ENCODE measurements at regions not wholly inside any gene's neighbourhood (a gene's known extent, or its start where the extent isn't known, plus 50 kb on each side); places are given as distances from the start of the nearest gene placed in this dataset.

- TF ChIP-seq, protein P1, sequence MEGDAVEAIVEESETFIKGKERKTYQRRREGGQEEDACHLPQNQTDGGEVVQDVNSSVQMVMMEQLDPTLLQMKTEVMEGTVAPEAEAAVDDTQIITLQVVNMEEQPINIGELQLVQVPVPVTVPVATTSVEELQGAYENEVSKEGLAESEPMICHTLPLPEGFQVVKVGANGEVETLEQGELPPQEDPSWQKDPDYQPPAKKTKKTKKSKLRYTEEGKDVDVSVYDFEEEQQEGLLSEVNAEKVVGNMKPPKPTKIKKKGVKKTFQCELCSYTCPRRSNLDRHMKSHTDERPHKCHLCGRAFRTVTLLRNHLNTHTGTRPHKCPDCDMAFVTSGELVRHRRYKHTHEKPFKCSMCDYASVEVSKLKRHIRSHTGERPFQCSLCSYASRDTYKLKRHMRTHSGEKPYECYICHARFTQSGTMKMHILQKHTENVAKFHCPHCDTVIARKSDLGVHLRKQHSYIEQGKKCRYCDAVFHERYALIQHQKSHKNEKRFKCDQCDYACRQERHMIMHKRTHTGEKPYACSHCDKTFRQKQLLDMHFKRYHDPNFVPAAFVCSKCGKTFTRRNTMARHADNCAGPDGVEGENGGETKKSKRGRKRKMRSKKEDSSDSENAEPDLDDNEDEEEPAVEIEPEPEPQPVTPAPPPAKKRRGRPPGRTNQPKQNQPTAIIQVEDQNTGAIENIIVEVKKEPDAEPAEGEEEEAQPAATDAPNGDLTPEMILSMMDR (IDR thresholded peaks at IDR 0.05): no peak
- TF ChIP-seq ZFX (IDR thresholded peaks at IDR 0.05; ENCODE audit: borderline replicate concordance): no peak
Observed at GRCh38 chr4:110967936-110968335, 345.1 kb upstream of the PITX2 start.
